ENCODE measurements at regions not wholly inside any gene's neighbourhood (a gene's known extent, or its start where the extent isn't known, plus 50 kb on each side); places are given as distances from the start of the nearest gene placed in this dataset.
"Not testable (repeated sequence)": the region's sequence is repeated elsewhere in the genome, so short reads cannot be mapped to it uniquely, and the experiment has no call there.

DNA sequence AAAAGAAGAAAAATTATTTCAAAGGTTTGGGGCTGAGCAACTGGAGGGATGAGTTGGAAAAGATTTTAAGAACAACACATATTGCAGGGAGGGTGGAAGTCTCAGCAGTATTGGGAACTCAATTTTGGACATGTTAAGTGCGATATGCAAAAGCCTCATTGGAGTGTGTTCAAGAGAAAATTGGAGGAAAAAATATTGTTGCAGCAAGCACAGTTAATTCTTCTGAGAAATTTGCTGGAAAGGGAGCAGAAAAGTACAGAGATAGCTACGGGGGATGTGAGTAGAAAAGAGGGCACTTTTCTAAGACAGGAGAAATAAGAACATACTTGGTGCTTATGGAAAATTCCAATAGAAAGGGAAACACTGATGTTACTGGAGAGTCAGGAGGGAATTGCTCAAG, 59.8 kb upstream of the MAGI2 start:
- Histone ChIP-seq H3K27ac (no peak overlapping the region), H3K4me3 (no peak overlapping the region)
- TF ChIP-seq, protein P1, sequence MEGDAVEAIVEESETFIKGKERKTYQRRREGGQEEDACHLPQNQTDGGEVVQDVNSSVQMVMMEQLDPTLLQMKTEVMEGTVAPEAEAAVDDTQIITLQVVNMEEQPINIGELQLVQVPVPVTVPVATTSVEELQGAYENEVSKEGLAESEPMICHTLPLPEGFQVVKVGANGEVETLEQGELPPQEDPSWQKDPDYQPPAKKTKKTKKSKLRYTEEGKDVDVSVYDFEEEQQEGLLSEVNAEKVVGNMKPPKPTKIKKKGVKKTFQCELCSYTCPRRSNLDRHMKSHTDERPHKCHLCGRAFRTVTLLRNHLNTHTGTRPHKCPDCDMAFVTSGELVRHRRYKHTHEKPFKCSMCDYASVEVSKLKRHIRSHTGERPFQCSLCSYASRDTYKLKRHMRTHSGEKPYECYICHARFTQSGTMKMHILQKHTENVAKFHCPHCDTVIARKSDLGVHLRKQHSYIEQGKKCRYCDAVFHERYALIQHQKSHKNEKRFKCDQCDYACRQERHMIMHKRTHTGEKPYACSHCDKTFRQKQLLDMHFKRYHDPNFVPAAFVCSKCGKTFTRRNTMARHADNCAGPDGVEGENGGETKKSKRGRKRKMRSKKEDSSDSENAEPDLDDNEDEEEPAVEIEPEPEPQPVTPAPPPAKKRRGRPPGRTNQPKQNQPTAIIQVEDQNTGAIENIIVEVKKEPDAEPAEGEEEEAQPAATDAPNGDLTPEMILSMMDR (IDR thresholded peaks at IDR 0.05) = no peak
- no peak for DNase-seq (ENCODE audit: low spot score)

DNA sequence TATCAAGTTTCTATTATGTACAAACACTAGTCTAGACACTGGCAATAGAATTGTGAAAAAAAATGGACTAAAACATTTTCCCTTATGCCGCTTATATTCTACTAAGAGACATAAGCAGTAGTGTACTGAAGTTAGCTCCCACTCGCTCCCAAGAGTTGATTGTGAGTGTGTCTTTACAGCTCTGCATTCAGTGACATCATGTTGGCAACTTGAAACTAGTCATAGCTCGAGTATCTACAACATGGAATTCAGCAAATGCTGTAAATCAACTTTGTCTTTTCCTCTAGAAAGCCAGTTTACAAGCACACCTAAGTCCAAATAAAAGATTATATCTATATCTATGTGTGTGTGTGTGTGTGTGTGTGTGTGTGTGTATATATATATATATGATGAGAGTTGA, 58.8 kb upstream of the MAGI2 start:
- no peak for DNase-seq (ENCODE audit: low spot score)
- Histone ChIP-seq H3K4me3 (no peak overlapping the region), H3K27ac (no peak overlapping the region)
- TF ChIP-seq, protein P1 (IDR thresholded peaks at IDR 0.05) = no peak

DNA sequence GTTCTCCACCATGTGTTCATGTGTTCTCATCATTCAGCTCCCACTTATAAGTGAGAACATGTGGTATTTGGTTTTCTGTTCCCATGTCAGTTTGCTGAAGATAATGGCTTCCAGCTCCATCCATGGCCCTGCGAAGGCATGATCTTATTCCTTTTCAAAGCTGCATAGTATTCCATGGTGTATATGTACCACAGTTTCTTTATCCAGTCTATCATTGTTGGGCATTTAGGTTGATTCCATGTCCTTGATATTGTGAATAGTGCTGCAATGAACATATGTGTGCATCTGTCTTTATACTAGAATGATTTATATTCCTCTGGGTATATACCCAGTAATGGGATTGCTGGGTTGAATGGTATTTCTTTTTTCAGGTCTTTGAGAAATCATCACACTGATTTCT, 57.6 kb upstream of the MAGI2 start:
- not testable (repeated sequence) for H3K27ac ChIP-seq; H3K4me3 ChIP-seq; DNase-seq (ENCODE audit: low spot score)

DNA sequence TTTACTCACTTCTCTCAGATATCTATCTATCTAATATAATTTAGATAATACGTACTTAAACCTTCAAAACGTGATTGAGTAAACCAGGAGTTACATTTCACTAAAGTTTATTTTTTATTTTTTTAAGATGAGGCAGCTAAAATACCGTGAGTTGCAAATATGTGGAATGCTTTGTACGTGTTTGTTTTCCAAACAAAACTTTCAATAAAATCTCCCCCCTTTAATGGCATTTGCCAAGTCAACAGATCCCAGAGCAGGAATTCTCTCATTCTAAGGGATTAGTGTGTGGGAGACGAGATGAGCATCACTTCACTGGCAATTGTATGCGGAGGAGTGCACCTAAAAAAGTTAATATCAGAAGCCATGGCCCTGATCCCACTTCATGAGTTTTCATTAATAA, 53.7 kb upstream of the MAGI2 start:
- TF ChIP-seq, protein P1 (IDR thresholded peaks at IDR 0.05) = no peak
- DNase-seq (ENCODE audit: low spot score) = no peak
- Histone ChIP-seq H3K4me3 (no peak overlapping the region), H3K27ac (no peak overlapping the region)

DNA sequence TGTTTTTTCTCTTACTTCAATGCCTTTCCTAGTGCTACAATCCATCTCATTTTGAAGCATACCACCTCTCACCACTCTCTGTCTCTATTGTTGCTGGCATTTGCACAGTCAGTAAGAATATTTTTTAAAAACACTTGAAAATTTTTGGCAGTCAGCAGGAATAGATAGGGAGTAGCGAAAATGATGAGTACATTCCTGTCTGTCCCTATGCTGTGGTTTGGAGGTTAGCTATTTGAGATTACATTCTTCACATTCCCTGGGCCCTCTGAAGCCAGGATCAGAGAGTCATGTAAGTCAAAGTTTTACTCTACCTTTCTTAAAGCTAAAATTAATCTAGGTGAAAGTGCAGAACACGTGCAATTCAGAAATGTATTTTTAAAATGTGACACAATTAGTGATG, 53.0 kb upstream of the MAGI2 start:
- Histone ChIP-seq H3K27ac (no peak overlapping the region), H3K4me3 (no peak overlapping the region)
- no peak for DNase-seq (ENCODE audit: low spot score)
- TF ChIP-seq, protein P1 (IDR thresholded peaks at IDR 0.05) = no peak

DNA sequence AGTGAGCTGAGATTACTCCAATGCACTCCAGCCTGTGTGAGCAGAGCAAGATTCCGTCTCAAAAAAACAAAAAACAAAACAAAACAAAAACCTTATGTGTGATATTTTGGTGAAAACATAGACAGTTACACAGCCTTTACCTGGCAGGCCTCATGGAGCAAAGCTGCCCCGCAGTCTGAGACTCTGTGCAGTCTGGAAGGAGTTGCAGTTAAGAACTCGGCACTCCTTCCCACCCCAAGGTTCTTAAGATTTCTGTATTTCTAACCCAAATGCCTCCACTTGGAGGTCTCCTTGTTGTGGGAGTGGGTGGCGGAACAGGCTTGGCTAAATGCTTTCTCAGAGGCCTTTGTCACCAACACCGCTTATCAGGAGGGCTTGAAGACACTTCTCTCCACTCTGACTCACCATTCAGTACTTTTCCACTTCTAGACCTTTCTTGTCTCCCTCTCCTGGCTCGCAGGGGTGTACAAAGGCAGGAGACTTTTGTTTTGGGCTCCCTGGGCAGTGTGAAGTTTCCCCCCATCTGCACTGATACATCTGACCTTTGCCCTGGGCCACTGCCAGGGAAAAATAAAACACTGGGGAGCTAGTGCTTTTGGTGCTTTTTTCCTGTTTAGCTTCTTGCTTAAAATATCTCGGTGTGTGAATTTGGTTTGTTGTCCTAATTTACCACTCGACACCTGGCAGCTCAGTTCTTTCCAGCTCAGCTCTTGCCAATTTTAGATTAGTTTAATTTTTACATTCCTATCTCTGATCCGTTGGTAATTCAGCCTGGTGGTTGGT, 51.3 kb upstream of the MAGI2 start:
- TF ChIP-seq, protein P1 (IDR thresholded peaks at IDR 0.05) = no peak
- DNase-seq (ENCODE audit: low spot score) = no peak
- Histone ChIP-seq H3K4me3 (no peak overlapping the region), H3K27ac (no peak overlapping the region)

All from coronary artery (tissue), 2 donors.